Choroid plexus epithelial cell (primary cell): ENCODE measurements at regions not wholly inside any gene's neighbourhood (a gene's known extent, or its start where the extent isn't known, plus 50 kb on each side); places are given as distances from the start of the nearest gene placed in this dataset.
"Not testable (repeated sequence)": the region's sequence is repeated elsewhere in the genome, so short reads cannot be mapped to it uniquely, and the experiment has no call there.

ENCODE experiments used
- DNase-seq: peaks from one replicate; pipeline ENCODE4 v3.0.0-alpha.2; 2010; ENCODE audit warnings: low read depth
- H3K4me3 ChIP-seq: 2 replicates; pipeline ENCODE4 v1.5.1; 2011; ENCODE audit warnings: low read depth, mild to moderate bottlenecking, control low read depth, low read length, moderate library complexity
- CTCF ChIP-seq: conservative IDR thresholded peaks from 2 replicates; pipeline ENCODE4 v1.5.1; 2011; ENCODE audit warnings: low read depth, mild to moderate bottlenecking, control low read depth, inconsistent platforms, low read length, moderate library complexity

GRCh38 chr3:84304214-84304613, 654.6 kb upstream of the CADM2 start:
- DNase-seq, result no peak
- no peak overlapping the region for H3K4me3 ChIP-seq
- no peak for TF ChIP-seq CTCF

DNA sequence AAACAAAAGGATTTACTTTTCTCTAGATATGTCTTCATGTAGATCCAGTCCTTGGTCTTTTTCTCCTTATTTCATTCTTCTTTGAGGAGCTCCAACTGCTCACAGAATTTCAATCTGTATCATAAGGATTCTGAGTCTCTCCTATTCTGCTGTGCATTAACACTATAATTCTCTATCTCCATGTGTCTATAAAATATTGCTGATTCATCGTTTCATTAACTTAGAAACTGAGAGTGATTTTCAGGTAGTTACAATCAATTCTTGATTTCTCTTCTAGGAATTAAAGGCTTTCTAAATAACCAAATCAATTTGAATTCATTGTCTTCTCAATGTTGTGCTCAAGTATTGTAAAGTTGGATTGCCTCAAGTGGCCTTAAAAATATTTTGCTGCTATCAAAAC, 651.5 kb upstream of the CADM2 start:
- no peak for TF ChIP-seq CTCF
- no peak overlapping the region for H3K4me3 ChIP-seq
- no peak for DNase-seq

DNA sequence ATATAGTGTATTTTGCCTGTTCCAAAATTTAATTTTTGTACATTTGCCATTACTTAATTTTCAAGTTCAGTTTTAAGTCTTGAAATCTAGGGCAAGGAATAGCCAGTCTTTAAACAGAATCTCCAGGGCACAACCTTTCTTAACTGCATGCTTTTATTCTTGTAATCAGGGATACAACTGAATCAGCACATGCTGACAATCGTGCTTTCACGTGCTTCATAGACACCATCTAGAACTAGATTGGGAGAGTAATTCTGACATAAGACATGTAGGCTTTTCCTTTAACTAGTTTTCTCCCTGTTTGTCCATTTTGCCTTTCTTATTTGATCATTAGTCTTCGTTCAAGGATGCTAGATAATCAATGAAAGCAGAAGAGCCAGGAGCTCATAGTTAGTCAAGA, 650.4 kb upstream of the CADM2 start:
- no peak overlapping the region for H3K4me3 ChIP-seq
- DNase-seq, result no peak
- TF ChIP-seq CTCF, result no peak

DNA sequence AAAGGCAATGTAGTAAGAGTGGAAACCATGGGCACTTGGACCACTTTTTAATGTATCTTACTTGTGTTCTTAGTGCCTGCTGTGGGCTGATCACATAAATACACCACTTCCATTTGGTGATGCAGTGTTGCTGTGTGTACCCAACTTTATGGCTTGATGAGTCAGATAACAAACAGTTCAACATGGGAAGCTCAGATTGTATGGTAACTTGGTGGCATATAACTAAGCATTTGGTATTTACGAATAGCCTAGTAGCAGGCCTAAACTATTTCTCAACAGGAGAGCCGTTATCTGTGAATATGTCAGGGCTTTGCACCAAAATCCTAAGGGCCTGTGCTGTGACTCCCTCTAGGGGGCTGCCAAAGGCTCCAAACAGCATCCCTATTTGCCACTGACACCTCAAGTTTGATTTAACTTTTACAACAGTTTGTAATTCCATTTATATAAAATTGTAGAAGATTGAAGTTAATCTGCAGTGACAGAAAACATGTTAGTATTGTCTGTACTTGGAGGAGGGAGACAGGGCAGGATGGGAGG, 640.4 kb upstream of the CADM2 start:
- H3K4me3 ChIP-seq, result no peak overlapping the region
- DNase-seq, result no peak
- TF ChIP-seq CTCF, result no peak

GRCh38 chr3:84365563-84366278, 593.1 kb upstream of the CADM2 start:
- DNase-seq, H3K4me3 ChIP-seq: not testable (repeated sequence)
